CD4-positive, alpha-beta memory T cell (primary cell): ENCODE measurements at regions not wholly inside any gene's neighbourhood (a gene's known extent, or its start where the extent isn't known, plus 50 kb on each side); places are given as distances from the start of the nearest gene placed in this dataset.
"Not testable (repeated sequence)": the region's sequence is repeated elsewhere in the genome, so short reads cannot be mapped to it uniquely, and the experiment has no call there.

Experiments
- CTCF ChIA-PET: fragments of 350-600 bp; sonication (Branson Sonifier 250); formaldehyde crosslinking; loops from one replicate; lab custom pipeline; 2021; ENCODE audit warnings: inconsistent platforms; ENCODE audit not compliant: partially characterized antibody; lab: Charles Lee
- POLR2A ChIA-PET: fragments of 350-600 bp; sonication (Branson Sonifier 250); formaldehyde crosslinking; loops from one replicate; lab custom pipeline; 2021; ENCODE audit not compliant: partially characterized antibody; lab: Charles Lee
- DNase-seq, 5 donors: peaks; one replicate each; pipeline versions ENCODE4 v3.0.0 to v3.0.0-alpha.2; 2020 to 2022; ENCODE audit warnings: mixed read lengths in 1 of 5
- H3K27ac ChIP-seq: one replicate; pipeline ENCODE4 v1.7.0; 2013; ENCODE audit warnings: low read depth, low read length
- H3K27me3 ChIP-seq: 2 replicates; pipeline ENCODE4 v1.7.0; 2013; ENCODE audit warnings: mild to moderate bottlenecking, low read length, moderate library complexity; ENCODE audit not compliant: insufficient read depth
- H3K36me3 ChIP-seq: 2 replicates; pipeline ENCODE4 v1.7.0; 2013; ENCODE audit warnings: mild to moderate bottlenecking, low read length, moderate library complexity; ENCODE audit not compliant: insufficient read depth
- H3K4me1 ChIP-seq: 2 replicates; pipeline ENCODE4 v1.7.0; 2013; ENCODE audit warnings: mild to moderate bottlenecking, low read length, moderate library complexity; ENCODE audit not compliant: insufficient read depth
- H3K4me3 ChIP-seq, 2 donors: one replicate each; pipeline ENCODE4 v1.7.0; 2013; ENCODE audit warnings: low read length in 2 of 2, mild to moderate bottlenecking in 1 of 2
- H3K9me3 ChIP-seq, 2 donors: one replicate each; pipeline ENCODE4 v1.7.0; 2013; ENCODE audit warnings: low read length in 2 of 2, control low read depth in 1 of 2; ENCODE audit not compliant: control insufficient read depth in 1 of 2
- H3K27ac Mint-ChIP-seq, 7 donors: one replicate each; pipeline ENCODE4 v1.8.0; 2020 to 2021; ENCODE audit warnings: mixed read lengths in 7 of 7, mild to moderate bottlenecking in 6 of 7, inconsistent platforms in 3 of 7, moderate library complexity in 3 of 7
- H3K27me3 Mint-ChIP-seq, 2 donors: one replicate each; pipeline ENCODE4 v1.8.0; 2020 to 2021; ENCODE audit warnings: mixed read lengths in 2 of 2
- H3K36me3 Mint-ChIP-seq, 2 donors: one replicate each; pipeline ENCODE4 v1.8.0; 2020 to 2021; ENCODE audit warnings: mixed read lengths in 2 of 2, inconsistent platforms in 1 of 2, mild to moderate bottlenecking in 1 of 2
- H3K4me1 Mint-ChIP-seq, 4 donors: one replicate each; pipeline ENCODE4 v1.8.0; 2020 to 2021; ENCODE audit warnings: mixed read lengths in 4 of 4, mild to moderate bottlenecking in 1 of 4
- H3K4me3 Mint-ChIP-seq, 8 donors: one replicate each; pipeline ENCODE4 v1.8.0; 2020 to 2021; ENCODE audit warnings: mixed read lengths in 8 of 8, mild to moderate bottlenecking in 7 of 8, moderate library complexity in 6 of 8, inconsistent platforms in 3 of 8
- H3K9me3 Mint-ChIP-seq, 8 donors: one replicate each; pipeline ENCODE4 v1.8.0; 2020 to 2021; ENCODE audit warnings: mixed read lengths in 8 of 8, mild to moderate bottlenecking in 5 of 8, inconsistent platforms in 3 of 8, moderate library complexity in 1 of 8
- intact Hi-C: fragments of 100-400 bp; cut with micrococcal nuclease; formaldehyde crosslinking; loops from one replicate; pipeline ENCODE4 v1.15.1; 2023

GRCh38 chr14:53622447-53622846, 334.2 kb downstream of the BMP4 start:
- no peaks in the 10 kb centered on the region for H3K36me3 Mint-ChIP-seq
- intact Hi-C loops = no loop called here
- Histone ChIP-seq H3K27me3 (no peaks in the 10 kb centered on the region), H3K27ac (no peak overlapping the region), H3K4me3 (no peak overlapping the region), H3K9me3 (no peaks in the 10 kb centered on the region), H3K36me3 (no peaks in the 10 kb centered on the region), H3K4me1 (no peaks in the 10 kb centered on the region)
- no peaks in the 10 kb centered on the region for H3K27me3 Mint-ChIP-seq
- no peak overlapping the region for H3K4me3 Mint-ChIP-seq
- H3K4me1 Mint-ChIP-seq = no peaks in the 10 kb centered on the region
- ChIA-PET CTCF (no interaction called here), POLR2A (no interaction called here)
- peaks cover 0 to 4% (median 0%) of the 10 kb centered on the region in 8 donors for H3K9me3 Mint-ChIP-seq
- DNase-seq = no peak
- no peak overlapping the region for H3K27ac Mint-ChIP-seq

GRCh38 chr14:53621921-53622320, 334.7 kb downstream of the BMP4 start:
- H3K4me3 Mint-ChIP-seq = no peak overlapping the region
- intact Hi-C loops = no loop called here
- H3K36me3 Mint-ChIP-seq = no peaks in the 10 kb centered on the region
- Histone ChIP-seq H3K4me1 (no peaks in the 10 kb centered on the region), H3K4me3 (no peak overlapping the region), H3K9me3 (no peaks in the 10 kb centered on the region), H3K27ac (no peak overlapping the region), H3K27me3 (no peaks in the 10 kb centered on the region), H3K36me3 (no peaks in the 10 kb centered on the region)
- no peak for DNase-seq
- H3K27ac Mint-ChIP-seq = no peak overlapping the region
- CTCF ChIA-PET = no interaction called here
- H3K9me3 Mint-ChIP-seq = peaks cover 0 to 3% (median 0%) of the 10 kb centered on the region in 8 donors
- POLR2A ChIA-PET = no interaction called here
- no peaks in the 10 kb centered on the region for H3K27me3 Mint-ChIP-seq
- no peaks in the 10 kb centered on the region for H3K4me1 Mint-ChIP-seq

GRCh38 chr14:53621433-53621832, 335.2 kb downstream of the BMP4 start:
- H3K9me3 Mint-ChIP-seq = peaks cover 0 to 3% (median 0%) of the 10 kb centered on the region in 8 donors
- H3K27me3 Mint-ChIP-seq = no peaks in the 10 kb centered on the region
- H3K9me3 ChIP-seq = no peaks in the 10 kb centered on the region
- no peaks in the 10 kb centered on the region for H3K36me3 ChIP-seq
- H3K27ac ChIP-seq = no peak overlapping the region
- no peaks in the 10 kb centered on the region for H3K4me1 ChIP-seq
- intact Hi-C loops = no loop called here
- ChIA-PET CTCF (no interaction called here), POLR2A (no interaction called here)
- no peaks in the 10 kb centered on the region for H3K36me3 Mint-ChIP-seq
- DNase-seq = no peak
- no peak overlapping the region for H3K4me3 ChIP-seq
- no peaks in the 10 kb centered on the region for H3K4me1 Mint-ChIP-seq
- H3K27me3 ChIP-seq = no peaks in the 10 kb centered on the region
- H3K4me3 Mint-ChIP-seq = no peak overlapping the region
- no peak overlapping the region for H3K27ac Mint-ChIP-seq

GRCh38 chr14:53620890-53621289, 335.7 kb downstream of the BMP4 start:
- peaks cover 0 to 3% (median 0%) of the 10 kb centered on the region in 8 donors for H3K9me3 Mint-ChIP-seq
- no peak overlapping the region for H3K4me3 Mint-ChIP-seq
- H3K27ac Mint-ChIP-seq = no peak overlapping the region
- no peak overlapping the region for H3K27ac ChIP-seq
- no peaks in the 10 kb centered on the region for H3K36me3 Mint-ChIP-seq
- H3K4me1 Mint-ChIP-seq = no peaks in the 10 kb centered on the region
- H3K4me1 ChIP-seq = no peaks in the 10 kb centered on the region
- no peaks in the 10 kb centered on the region for H3K9me3 ChIP-seq
- intact Hi-C loops = no loop called here
- no peaks in the 10 kb centered on the region for H3K27me3 Mint-ChIP-seq
- DNase-seq = no peak
- H3K27me3 ChIP-seq = no peaks in the 10 kb centered on the region
- H3K36me3 ChIP-seq = no peaks in the 10 kb centered on the region
- CTCF ChIA-PET = no interaction called here
- POLR2A ChIA-PET = no interaction called here
- no peak overlapping the region for H3K4me3 ChIP-seq

GRCh38 chr14:53620317-53620716, 336.3 kb downstream of the BMP4 start:
- Histone ChIP-seq H3K4me3 (no peak overlapping the region), H3K27me3 (no peaks in the 10 kb centered on the region), H3K4me1 (no peaks in the 10 kb centered on the region), H3K9me3 (no peaks in the 10 kb centered on the region), H3K36me3 (no peaks in the 10 kb centered on the region), H3K27ac (no peak overlapping the region)
- Mint-ChIP-seq H3K27ac (no peak overlapping the region), H3K36me3 (no peaks in the 10 kb centered on the region), H3K27me3 (no peaks in the 10 kb centered on the region), H3K4me1 (no peaks in the 10 kb centered on the region), H3K4me3 (no peak overlapping the region), H3K9me3 (peaks cover 0 to 3% (median 0%) of the 10 kb centered on the region in 8 donors)
- ChIA-PET POLR2A (no interaction called here), CTCF (no interaction called here)
- DNase-seq = no peak
- intact Hi-C loops = no loop called here

- Histone ChIP-seq H3K27ac (no peak overlapping the region), H3K9me3 (no peaks in the 10 kb centered on the region), H3K36me3 (no peaks in the 10 kb centered on the region), H3K4me1 (no peaks in the 10 kb centered on the region), H3K27me3 (no peaks in the 10 kb centered on the region), H3K4me3 (no peak overlapping the region)
- no peak overlapping the region for H3K27ac Mint-ChIP-seq
- no peaks in the 10 kb centered on the region for H3K36me3 Mint-ChIP-seq
- H3K9me3 Mint-ChIP-seq = peaks cover 0 to 3% (median 0%) of the 10 kb centered on the region in 8 donors
- DNase-seq = no peak
- H3K4me1 Mint-ChIP-seq = no peaks in the 10 kb centered on the region
- no peaks in the 10 kb centered on the region for H3K27me3 Mint-ChIP-seq
- intact Hi-C loops = no loop called here
- ChIA-PET POLR2A (no interaction called here), CTCF (no interaction called here)
- H3K4me3 Mint-ChIP-seq = no peak overlapping the region
Observed at GRCh38 chr14:53619691-53620231, 336.9 kb downstream of the BMP4 start.

GRCh38 chr14:53616536-53616935, 340.1 kb downstream of the BMP4 start:
- DNase-seq, H3K4me1 ChIP-seq, H3K9me3 ChIP-seq, H3K27ac ChIP-seq, CTCF ChIA-PET, H3K27me3 ChIP-seq, H3K4me3 ChIP-seq, H3K27me3 Mint-ChIP-seq, POLR2A ChIA-PET, H3K4me1 Mint-ChIP-seq, intact Hi-C loops, H3K4me3 Mint-ChIP-seq, H3K36me3 ChIP-seq, H3K36me3 Mint-ChIP-seq, H3K27ac Mint-ChIP-seq: not testable (repeated sequence)
- peaks cover under 1 to 11% (median 4%) of the 10 kb centered on the region in 8 donors for H3K9me3 Mint-ChIP-seq

GRCh38 chr14:53615252-53615651, 341.4 kb downstream of the BMP4 start:
- Histone ChIP-seq H3K36me3 (no peaks in the 10 kb centered on the region), H3K9me3 (no peaks in the 10 kb centered on the region), H3K4me3 (no peak overlapping the region), H3K27me3 (no peaks in the 10 kb centered on the region), H3K4me1 (no peaks in the 10 kb centered on the region), H3K27ac (no peak overlapping the region)
- Mint-ChIP-seq H3K9me3 (peaks cover 2 to 18% (median 5%) of the 10 kb centered on the region in 8 donors), H3K4me1 (no peaks in the 10 kb centered on the region), H3K36me3 (no peaks in the 10 kb centered on the region), H3K27ac (no peak overlapping the region), H3K4me3 (no peak overlapping the region), H3K27me3 (no peaks in the 10 kb centered on the region)
- ChIA-PET CTCF (no interaction called here), POLR2A (interaction anchor here (0.6 kb wide), 1 partner anchor 269 kb away, joined by 3 read pairs; no protein-coding TSS in a partner anchor)
- intact Hi-C loops = no loop called here
- no peak for DNase-seq
